ENCODE measurements at regions not wholly inside any gene's neighbourhood (a gene's known extent, or its start where the extent isn't known, plus 50 kb on each side); places are given as distances from the start of the nearest gene placed in this dataset.

DNA sequence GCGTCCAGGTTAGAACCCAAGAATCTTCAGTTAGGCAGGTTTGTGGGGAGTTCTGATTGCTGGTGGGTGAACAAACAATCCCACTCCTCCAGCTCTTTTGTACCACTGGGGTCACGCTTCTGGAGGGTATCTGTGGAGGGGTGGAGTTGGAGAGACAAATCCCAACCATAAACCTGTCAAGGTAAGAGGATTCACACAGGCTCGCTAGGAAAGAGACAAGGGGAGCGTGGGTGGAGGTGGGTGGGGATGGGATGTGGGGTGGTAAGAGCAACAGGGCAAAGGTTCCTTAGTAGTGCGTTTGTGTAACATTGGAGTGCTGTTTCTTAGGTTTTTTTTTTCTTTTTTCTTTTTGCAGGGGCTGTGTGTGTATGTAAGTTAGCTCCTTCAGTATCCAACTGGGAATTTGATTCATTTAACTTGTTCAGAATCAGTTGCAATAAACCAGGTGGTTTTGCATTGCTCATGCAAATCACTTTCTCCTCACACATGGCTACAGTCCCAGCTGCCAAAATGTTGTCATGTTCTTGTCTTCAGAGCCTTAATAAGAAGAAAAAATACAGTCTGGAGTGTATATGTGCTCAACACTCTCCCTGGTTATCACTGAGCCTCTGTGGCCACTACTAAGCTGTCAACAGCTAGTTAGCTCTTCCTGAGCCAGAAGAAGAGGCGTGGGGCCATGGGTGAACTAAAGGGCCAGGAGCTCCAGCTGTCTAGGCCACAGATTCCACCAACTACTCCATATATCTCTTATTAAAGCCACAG is 164.0 kb upstream of the RAD23B start:
- peak; percentile 13 for DNase-seq

DNA sequence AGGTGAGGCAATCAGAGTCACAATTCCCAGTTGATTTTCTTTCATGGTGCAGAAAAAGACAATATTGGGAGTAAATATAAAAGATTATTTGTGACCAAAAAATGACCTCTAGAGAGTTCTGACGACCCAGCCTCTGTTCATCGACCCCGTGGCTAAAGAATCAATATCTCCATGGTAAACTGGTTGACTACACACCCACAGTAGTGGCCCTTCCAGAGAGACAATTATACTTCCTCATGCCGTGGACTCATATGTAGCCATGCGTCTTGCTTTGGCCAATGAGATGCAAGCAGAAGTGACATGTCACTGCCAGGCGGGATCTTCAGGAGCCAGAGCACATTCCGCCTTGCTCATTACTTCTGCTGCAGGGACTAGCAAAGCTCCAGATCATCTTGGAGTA is 163.3 kb upstream of the RAD23B start:
- DNase-seq, result no peak

DNA sequence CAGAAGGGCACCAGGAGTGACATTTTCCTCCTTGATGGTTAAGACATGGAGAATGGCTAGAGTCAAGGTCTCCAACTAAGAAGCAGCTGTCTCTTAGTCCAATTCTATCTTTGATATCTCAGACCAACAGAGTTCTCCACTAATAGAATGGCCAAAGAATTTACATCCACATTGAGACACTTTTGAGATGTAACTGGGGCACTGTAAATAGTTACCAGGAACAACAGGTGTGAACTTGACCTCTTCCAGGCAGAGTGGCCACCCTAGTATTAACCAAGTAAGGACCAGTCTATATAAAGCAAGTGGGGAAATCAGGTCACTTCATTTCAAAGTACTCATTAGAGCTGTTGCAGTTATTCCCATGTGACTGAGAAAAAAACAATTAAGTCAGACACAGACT is 159.7 kb upstream of the RAD23B start:
- DNase-seq, result no peak

DNA sequence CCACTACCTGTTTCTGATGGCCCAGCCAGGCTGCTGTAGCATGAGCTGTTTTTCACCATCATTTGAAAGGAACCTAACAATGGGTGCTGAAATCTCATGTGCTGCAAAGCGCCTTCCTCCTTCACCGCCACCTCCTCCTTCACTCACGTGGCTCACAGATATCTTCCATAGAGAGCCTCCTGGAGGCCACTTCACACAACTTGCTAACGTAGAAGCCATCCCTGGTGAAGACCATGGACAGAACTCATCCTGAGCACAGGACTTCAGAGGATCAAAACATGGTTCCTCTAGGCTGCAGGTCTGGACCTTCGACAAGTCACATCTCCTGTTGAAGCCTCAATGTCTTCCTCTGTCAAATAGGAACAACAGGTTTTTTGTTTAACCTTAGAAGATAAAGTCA is 155.5 kb upstream of the RAD23B start:
- no peak for DNase-seq

DNA sequence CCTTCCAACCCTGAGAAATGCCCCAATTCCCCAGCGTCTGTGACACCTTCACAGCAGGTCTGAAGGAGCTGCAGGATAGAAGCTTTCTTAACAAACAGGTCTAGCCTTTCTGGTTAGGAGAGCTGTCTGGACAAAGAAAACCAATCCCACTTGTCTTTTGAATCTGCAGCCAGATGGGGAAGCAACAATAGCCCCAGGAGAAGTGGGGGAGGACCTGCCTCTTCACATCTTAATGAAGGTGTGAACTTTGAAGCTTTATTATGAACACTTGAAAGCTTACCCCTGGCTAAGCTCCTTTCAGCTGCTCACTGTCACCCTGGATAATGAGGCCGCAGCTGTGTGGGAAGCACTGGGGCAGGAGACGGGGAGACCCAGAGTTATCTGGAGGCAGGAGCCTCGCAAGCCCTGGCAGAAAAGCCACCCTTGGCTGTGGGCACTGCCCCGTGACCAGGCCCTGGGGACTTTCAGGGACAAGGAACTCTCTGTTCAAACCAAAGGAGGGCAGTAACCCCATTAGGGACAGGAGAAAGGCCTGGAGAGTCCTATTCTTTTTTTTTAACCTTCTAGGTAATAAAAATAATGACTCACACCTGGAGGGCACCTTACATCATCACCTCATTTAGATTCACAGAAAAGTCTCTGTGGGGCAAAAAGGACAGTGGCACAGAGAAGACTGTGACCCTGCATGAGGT is 151.8 kb upstream of the RAD23B start:
- DNase-seq, result peak; percentile 8

DNA sequence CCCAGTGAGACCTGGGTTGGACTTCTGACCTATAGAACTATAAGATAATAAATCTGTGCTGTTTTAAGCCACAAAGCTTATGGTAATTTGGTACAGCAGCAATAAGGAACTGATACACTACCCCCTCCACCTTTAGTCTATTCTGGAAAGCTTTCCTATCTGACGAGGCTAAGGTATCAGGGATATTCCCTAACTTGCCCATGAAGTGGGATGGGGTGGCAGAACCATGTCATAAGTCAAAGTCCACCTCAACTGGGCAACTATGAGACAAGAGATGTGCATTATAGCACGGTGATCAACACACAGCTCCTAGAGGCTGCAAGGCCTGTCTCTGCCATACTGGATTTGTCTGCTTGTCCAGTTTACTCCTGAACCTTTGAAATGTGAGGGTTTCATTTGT is 146.8 kb upstream of the RAD23B start:
- DNase-seq, result no peak

DNA sequence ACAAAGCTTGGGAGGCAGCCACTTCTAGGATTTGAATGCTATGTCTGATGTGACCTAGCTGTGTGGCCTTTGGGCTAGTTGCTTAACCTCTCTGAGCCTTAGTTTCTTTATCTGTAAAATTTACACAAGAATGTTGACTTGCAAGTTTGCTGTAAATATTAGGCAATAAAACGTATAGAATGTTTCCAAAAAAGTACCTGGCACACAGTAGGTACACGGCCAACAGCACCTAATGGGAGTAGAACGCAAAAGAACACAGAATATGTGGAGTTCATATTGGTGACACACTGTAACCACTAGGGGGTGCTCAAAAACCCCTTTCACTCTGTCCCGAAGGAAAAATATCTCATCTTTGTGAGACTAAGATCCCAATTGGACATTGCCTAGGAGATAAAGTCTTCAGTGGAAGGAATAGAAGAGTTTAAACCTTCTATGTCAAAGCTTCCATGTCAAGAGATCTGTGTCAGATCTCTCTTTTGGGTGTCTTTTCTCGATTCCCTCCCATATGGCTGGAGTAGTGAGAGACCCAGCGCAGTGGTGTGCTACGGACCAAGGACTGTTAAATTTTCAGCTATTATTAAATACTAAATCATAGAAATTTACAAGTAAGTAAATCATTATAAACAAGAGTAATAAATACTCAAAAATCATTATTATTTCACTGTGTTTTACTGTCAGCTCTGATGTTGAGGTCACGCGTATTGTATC is 145.4 kb upstream of the RAD23B start:
- DNase-seq, result no peak

DNA sequence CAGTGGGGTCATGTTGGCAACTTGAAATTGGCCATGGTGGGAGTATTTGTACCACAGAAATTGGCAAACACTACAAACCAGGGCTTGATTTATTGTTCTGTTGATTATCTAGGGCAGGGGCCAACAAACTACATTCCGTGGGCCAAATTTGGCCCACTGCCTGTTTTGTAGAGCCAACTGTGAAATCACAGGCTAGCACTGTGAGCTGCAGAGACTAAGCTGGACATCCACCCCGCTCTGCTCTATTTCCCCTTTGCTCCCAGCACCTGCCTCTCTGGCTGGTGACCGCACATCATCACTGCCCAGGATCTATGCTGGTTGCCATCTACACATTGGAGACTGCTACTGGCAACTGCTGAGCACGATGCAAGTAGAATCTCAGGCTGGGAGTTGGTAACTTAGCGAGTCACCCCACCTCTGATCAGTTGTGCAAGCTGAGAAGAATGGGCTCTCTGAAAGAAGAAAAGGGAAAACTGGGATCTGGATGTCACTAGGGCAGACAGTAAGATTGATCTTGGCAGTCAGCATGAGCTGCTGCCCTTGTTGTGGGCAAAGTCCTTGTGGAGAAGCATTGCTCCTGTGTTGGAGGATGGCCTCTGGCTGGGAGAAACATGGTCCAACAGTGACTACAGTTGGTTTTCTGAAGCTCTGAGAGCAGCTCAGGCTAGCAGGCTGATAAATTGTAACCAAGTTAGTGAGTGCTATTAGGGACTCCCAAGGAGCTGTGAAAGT is 144.7 kb upstream of the RAD23B start:
- DNase-seq, result no peak

DNA sequence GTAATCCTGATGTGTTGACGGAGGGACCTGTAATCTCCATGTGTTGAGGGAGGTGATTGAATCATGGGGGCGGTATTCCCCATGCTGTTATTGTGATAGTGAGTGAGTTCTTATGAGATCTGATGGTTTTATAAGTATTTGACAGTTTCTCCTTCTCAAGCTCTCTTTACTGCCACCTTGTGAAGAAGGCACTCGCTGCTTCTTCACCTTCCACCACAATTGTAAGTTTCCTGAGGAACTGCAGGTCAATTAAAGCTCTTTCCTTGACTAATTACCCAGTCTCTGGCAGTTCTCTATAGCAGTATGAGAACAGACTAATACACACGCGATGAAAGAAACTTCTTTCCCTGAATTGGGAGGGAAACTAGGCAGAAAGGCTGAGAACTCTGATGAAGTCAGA is 141.1 kb upstream of the RAD23B start:
- DNase-seq, result no peak

DNA sequence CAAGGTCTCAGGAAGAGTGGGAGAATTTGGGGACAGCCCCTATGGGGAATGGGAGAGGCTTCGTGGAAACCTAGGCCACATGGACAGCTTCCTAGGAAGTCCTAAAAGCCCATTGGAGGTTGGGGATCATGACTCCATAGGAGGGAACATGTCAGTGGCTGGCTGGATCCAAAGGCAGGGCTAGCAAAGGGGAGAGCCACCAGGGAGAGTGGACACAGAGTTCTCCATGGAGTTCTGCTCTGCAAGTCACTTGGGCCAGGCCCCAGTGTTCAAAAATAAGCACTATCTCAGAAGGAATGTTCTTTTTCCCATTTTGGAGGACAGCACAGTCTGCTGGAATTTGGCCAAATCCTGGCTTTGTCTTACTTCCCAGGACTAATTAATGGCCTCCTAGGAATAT is 140.6 kb upstream of the RAD23B start:
- DNase-seq, result no peak

DNA sequence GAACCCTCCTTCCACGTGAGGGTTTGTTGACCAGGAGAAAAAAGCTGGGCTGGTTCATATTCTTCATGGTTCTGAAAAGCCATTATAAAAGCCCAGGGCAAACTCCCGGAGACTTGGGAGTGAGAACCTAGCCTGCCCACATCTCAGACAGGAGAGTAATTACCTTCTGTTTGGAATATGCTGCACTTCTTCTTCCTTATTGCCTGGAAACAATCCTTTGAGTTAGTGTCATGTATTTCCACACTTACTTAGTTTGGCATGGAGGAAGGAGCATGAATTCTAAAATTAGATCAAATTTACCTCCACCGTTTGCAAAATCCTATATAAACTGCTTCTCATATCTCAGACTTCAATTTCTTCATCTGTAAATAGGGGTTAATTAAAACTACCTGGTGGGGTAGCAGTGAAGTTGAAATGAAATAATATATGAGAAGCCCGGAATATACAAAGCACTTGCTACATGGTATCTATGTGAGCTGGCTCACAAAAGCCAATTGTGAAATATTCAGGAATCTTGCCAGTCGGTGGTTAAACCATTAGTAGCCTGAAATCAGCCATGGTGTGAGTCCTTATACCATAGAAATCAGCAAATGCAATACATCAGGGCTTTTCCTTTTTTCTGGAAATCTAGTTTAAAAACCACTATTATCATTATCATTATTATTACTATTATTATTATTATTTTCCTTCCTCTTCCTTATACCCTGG is 140.0 kb upstream of the RAD23B start:
- no peak for DNase-seq

DNA sequence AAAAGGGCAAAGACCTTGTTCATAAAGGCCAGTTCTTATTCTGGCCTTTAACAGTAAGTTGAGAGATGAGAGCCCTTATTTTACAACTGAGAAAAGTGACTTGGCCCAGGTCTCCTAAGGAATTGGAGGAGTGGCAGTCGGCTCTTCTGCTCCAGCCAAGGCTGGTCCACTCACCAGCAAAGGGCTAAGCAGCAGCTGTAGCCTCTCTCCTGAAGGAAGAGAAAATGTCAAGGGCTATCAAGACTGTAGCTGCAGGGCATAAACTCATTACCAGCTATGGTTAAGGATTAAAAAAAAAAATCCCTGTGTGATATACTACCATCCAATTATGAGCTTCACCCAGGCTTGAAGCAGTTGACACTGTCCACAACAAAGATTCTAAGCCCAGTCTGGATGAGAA is 138.6 kb upstream of the RAD23B start:
- no peak for DNase-seq

DNA sequence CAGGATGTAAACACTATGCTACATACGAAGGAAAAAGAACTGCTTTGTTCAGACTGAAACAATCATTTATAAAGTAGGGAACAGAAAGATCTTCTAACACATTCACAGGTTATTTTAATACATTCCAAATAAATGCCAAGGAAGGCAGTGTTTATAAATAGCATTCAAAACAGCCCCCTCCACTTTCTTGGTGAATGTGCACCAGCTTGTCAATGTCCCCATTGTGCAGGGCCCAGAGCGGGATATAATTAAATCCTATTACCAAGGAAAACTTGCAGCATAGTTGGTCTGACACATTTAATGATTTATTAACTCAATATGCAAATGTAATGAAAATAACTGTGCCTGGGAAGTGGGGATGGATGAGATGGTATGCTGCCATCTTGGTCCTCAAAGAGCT is 135.9 kb upstream of the RAD23B start:
- DNase-seq, result no peak

DNA sequence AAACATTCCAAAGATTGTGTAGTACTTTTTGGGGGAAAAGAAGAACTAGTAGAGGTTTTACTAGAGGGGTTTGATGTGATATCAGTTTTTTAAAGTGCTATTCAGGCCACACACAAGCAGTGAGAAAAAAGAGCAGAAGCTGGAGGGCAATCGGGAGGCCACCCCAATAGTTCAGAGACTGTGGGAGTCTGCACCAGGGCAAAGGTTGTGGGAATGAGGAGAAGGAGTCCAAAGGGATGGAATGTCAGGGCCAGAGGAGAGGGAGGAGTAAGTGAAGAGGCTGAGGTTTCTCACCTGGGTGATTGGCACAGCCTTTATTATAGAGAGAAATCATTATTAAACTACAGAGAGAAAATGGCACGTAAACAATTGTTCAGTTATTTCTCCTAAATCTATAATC is 134.9 kb upstream of the RAD23B start:
- no peak for DNase-seq

DNA sequence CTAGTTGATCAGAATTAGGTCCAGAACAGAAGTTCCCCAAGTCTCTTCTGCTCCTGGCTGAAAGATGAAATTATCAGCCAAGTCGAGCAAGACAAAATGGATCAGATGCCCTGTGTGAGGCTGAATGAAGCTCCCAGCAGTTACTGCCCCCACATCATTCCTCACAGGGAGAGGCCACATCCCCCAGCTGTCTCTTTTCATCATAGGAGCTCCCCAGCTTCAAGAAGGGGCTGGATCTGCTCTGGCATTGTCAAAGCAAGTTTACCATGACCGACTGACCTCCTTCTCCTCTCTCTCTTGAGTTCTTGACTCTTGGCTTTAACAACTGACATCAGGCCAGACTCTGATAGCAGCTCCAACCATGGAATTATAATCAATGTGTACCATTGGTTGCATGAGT is 133.3 kb upstream of the RAD23B start:
- no peak for DNase-seq

DNA sequence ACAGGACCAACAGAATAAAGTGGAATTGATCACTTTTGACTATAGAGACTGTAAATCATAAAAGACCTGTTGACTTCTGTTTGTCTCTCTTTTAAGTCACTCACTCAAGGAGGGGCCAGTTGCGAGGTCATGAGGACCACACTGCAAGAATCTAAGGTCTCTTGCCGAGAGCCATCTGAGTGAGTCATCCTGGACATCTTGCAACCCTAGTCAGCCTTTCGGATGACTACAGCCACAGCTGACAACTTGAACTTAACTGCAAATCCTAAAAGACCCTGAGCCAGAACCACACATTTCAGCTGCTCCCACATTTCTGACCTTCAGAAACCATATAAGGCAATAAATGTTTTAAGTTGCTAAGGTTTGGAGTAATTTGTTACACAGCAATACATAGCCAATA is 129.7 kb upstream of the RAD23B start:
- no peak for DNase-seq

DNA sequence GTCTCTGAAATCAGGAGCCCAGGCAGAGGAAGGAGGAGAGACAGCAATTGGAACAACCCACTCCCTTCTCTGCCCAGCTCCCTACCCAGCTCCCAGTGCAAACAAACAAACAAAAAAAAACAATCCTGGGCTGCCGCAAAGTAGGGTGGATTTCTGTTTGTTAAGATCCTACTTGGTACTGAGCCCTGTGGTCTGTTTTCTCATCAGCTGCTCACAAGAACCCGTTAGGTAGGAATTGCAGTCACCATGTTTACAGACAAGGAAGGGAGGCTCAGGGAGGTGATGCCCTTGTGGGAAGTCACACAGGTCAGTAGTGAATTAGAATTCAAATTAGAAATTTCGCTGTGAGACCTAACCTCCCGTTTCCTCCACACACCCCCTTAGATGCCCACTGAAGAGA is 128.8 kb upstream of the RAD23B start:
- DNase-seq, result no peak

DNA sequence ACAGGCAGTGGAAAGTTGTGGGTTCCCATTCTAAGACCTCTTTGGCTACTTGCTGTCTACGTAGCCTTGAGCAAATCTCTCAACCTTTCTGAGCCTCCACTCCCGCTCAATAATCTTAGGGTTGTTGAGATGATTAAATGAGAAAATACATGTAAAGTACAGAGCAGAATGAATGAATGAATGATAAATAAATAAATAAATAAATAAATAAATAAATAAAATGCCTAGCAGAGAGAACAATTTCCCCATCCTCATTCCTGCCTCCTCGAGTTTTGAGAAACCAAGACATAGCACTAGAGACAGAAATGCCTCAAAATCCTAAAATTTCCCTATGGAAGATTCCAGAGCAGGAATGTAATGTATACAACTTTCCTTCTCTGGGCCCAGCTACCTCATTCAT is 128.3 kb upstream of the RAD23B start:
- no peak for DNase-seq

DNA sequence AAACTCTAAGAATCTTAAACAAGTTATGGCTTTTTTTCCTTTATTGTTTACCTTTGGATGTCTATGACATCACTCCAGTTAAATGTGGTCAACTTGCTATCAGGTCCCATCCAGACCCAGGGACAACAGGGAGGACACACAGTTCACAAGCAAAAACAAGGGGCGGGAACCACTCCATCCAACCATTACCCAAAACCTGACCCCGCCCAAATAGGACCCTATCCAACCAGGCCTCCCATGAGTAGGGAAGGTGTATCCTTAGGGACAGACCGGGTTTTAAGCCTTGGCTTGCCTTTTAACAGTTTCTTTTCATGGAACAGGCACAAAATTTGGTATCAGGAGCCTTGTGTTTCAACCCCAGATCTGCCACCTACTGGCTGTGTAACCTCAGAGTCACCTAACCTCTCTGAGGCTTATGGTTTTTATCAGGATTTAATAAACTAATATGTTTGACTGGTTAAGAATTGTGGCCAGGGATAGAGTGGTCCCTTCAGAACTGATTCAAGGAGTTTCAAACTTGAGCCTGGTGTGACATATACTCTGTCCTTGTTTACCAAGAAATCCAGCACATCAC is 127.7 kb upstream of the RAD23B start:
- no peak for DNase-seq

DNA sequence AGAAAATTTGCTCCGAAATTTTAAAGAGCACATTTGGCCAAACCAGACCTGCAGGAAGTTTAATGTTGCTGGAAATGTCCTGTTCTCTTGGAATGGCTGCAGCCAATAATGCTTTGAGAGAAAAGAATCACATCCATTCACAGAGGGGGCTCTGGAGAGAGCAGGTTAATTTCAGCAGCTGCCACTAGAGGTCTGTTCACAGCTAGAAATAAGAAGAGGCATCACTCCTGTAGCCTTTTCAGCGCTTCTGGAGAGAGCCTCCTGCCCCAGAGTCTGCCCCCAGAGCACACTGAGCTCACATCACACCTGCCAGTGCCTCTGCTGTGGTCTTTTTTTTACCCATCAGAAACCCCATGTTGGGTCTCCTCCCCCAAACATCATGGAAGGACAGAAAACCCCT is 124.8 kb upstream of the RAD23B start:
- DNase-seq, result peak; percentile 38

DNA sequence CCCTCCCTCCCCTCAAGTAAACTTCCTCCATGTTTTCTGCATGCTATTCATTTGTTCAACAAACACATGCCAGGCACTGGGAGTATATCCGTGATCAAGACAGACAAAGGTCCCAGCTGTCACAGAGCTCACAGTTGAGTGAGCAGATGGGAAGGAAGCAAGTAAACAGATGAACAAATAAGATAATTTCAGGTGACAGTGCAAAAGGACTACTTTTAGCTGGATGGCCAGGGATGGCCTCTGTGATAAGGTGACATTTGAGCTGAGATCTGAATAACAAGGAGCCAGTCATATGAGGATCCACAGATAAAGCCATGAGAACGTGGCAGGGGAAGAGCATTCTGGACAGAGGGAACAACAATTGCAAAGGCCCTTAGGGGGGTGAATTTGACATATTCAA is 121.7 kb upstream of the RAD23B start:
- no peak for DNase-seq

DNA sequence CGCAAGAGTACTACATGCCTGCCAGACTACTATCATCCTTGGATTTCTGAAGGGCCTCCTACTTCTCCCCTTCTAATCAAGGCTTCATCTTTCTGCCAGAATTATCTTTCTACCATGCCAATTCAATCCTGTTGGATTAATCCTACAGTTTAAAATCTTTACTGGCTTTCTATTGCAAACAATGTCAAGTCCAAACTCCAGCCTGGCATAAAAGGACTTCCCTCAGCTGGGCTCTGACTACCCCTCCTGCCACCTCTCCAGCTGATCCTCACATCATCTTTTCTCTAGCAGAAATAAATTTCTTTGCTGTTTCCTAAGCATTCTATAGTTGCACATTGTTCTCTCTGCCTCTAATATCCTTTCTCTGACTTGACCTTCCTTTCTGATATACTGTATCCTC is 119.7 kb upstream of the RAD23B start:
- no peak for DNase-seq

Data from left kidney (tissue), 1 donor.